ENCODE measurements at regions not wholly inside any gene's neighbourhood (a gene's known extent, or its start where the extent isn't known, plus 50 kb on each side); places are given as distances from the start of the nearest gene placed in this dataset.

GRCh38 chr12:4223273-4223845 is 50.2 kb upstream of the CCND2 start:
- Histone ChIP-seq H3K4me1 (ENCODE audit: insufficient read depth) (no peaks in the 10 kb centered on the region), H3K27me3 (replicated peaks; ENCODE audit: insufficient read depth) (no peaks in the 10 kb centered on the region), H4K20me1 (ENCODE audit: insufficient read depth) (no peaks in the 10 kb centered on the region), H2AFZ (no peak overlapping the region), H3K9me3 (ENCODE audit: low read depth) (no peaks in the 10 kb centered on the region), H3K79me2 (ENCODE audit: insufficient read depth) (no peaks in the 10 kb centered on the region), H3K9me2 (ENCODE audit: insufficient read depth) (no peaks in the 10 kb centered on the region), H3K36me3 (ENCODE audit: low read depth) (no peaks in the 10 kb centered on the region), H3K4me2 (ENCODE audit: unreplicated experiment) (no peak overlapping the region), H3F3A (ENCODE audit: insufficient read depth) (no peaks in the 10 kb centered on the region), H3K4me3 (no peak overlapping the region), H3K9ac (no peak overlapping the region), H3K27ac (no peak overlapping the region)
- no peak for DNase-seq
- TF ChIP-seq EZH2 (IDR thresholded peaks at IDR 0.05; ENCODE audit: insufficient read depth, poor library complexity, severe bottlenecking) (no peak), EZH2phosphoT487 (IDR thresholded peaks at IDR 0.05; ENCODE audit: insufficient read depth, low read depth) (no peak)
- 30 to 34% methylated on average over 4 of the region's 4 CpGs for WGBS, 2 experiments (ENCODE audit: low coverage in 1 of 2, low lambda C conversion rate in 2 of 2, missing lambda C conversion rate in 2 of 2)
- in situ Hi-C loops (cut with MboI), result no loop called here

- no peaks in the 10 kb centered on the region for H3K27me3 ChIP-seq (replicated peaks; ENCODE audit: insufficient read depth)
- TF ChIP-seq EZH2 (IDR thresholded peaks at IDR 0.05; ENCODE audit: insufficient read depth, poor library complexity, severe bottlenecking), result no peak
- TF ChIP-seq EZH2phosphoT487 (IDR thresholded peaks at IDR 0.05; ENCODE audit: insufficient read depth, low read depth), result no peak
- no peak for DNase-seq
Observed at GRCh38 chr12:4221258-4221620, 52.3 kb upstream of the CCND2 start.

DNA sequence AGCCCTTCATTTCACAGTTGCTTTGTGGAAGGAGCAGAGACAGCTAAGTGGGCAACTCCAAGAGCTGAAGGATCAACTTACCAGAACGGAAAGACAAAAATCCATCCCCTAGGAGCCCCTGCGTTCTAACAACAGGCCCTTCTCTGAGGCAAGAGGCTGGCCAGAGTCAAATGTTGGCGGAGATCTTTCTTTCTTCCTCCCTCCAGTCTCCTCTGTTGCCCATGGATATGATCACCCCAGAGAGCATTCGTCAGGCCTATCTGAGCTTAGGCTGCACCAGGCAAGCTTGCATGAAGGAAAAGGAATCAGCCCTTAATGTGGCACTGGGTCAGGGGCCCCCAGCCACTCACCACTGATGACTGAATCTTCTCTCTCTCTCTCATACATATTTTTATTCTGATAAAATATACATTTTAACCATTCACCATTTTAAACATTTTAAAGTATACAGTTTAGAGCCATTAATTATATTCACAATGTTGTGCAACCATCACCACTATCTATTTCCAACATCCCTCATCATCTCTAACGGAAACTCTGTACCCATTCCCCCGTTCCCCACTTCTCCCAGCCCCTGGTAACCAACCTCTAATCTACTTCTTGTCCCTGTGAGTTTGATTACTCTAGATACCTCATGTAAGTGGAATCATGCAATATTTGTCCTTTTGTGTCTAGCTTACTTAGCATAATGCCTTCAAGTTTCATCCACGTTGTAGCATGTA is 52.9 kb upstream of the CCND2 start:
- H3F3A ChIP-seq (ENCODE audit: insufficient read depth), result no peaks in the 10 kb centered on the region
- no peaks in the 10 kb centered on the region for H3K4me1 ChIP-seq (ENCODE audit: insufficient read depth)
- TF ChIP-seq EZH2phosphoT487 (IDR thresholded peaks at IDR 0.05; ENCODE audit: insufficient read depth, low read depth) (no peak), EZH2 (IDR thresholded peaks at IDR 0.05; ENCODE audit: insufficient read depth, poor library complexity, severe bottlenecking) (no peak)
- no peak overlapping the region for H3K4me3 ChIP-seq
- H4K20me1 ChIP-seq (ENCODE audit: insufficient read depth), result no peaks in the 10 kb centered on the region
- H3K4me2 ChIP-seq (ENCODE audit: unreplicated experiment), result no peak overlapping the region
- no peaks in the 10 kb centered on the region for H3K27me3 ChIP-seq (replicated peaks; ENCODE audit: insufficient read depth)
- no peaks in the 10 kb centered on the region for H3K36me3 ChIP-seq (ENCODE audit: low read depth)
- no peak overlapping the region for H3K9ac ChIP-seq
- H2AFZ ChIP-seq, result no peak overlapping the region
- 21 to 30% methylated on average over 7 of the region's 7 CpGs for WGBS, 2 experiments (ENCODE audit: low coverage in 1 of 2, low lambda C conversion rate in 2 of 2, missing lambda C conversion rate in 2 of 2)
- no peaks in the 10 kb centered on the region for H3K79me2 ChIP-seq (ENCODE audit: insufficient read depth)
- no peaks in the 10 kb centered on the region for H3K9me2 ChIP-seq (ENCODE audit: insufficient read depth)
- DNase-seq, result no peak
- H3K27ac ChIP-seq, result no peak overlapping the region
- in situ Hi-C loops (cut with MboI), result no loop called here
- H3K9me3 ChIP-seq (ENCODE audit: low read depth), result no peaks in the 10 kb centered on the region

More at GRCh38 chr12:4221258-4221620, 52.3 kb upstream of the CCND2 start:
- H3K4me2 ChIP-seq (ENCODE audit: unreplicated experiment), result no peak overlapping the region
- H3K9ac ChIP-seq, result no peak overlapping the region
- no peaks in the 10 kb centered on the region for H4K20me1 ChIP-seq (ENCODE audit: insufficient read depth)
- H3K36me3 ChIP-seq (ENCODE audit: low read depth), result no peaks in the 10 kb centered on the region
- no peaks in the 10 kb centered on the region for H3K79me2 ChIP-seq (ENCODE audit: insufficient read depth)
- in situ Hi-C loops (cut with MboI), result no loop called here
- no peak overlapping the region for H3K27ac ChIP-seq
- no peaks in the 10 kb centered on the region for H3K9me2 ChIP-seq (ENCODE audit: insufficient read depth)
- no peaks in the 10 kb centered on the region for H3K9me3 ChIP-seq (ENCODE audit: low read depth)
- no peaks in the 10 kb centered on the region for H3K4me1 ChIP-seq (ENCODE audit: insufficient read depth)
- no peak overlapping the region for H3K4me3 ChIP-seq
- H2AFZ ChIP-seq, result no peak overlapping the region
- no peaks in the 10 kb centered on the region for H3F3A ChIP-seq (ENCODE audit: insufficient read depth)

DNA sequence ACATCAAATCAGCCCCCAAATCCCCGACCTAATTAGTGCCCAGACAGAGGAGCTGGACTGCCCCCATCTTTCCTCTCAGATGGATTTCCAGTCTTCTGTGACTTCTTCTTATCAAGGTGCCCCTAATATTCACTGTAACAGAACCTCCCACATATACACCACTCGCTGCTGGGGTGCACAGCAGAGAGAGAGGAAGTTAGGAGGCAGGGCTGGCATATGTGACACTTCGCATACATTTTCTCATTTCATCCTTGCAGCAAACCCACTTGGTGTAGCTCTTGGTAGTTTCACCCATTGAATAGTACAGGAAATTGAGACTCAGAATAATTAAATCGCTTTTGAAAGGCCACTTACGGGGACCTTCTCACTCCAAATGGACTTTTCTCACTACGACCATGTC is 56.5 kb upstream of the CCND2 start:
- Histone ChIP-seq H3K9me3 (ENCODE audit: low read depth) (no peaks in the 10 kb centered on the region), H3K4me2 (ENCODE audit: unreplicated experiment) (no peak overlapping the region), H3K79me2 (ENCODE audit: insufficient read depth) (no peaks in the 10 kb centered on the region), H3K36me3 (ENCODE audit: low read depth) (no peaks in the 10 kb centered on the region), H3K4me3 (no peak overlapping the region), H4K20me1 (ENCODE audit: insufficient read depth) (no peaks in the 10 kb centered on the region), H2AFZ (no peak overlapping the region), H3K27ac (no peak overlapping the region), H3F3A (ENCODE audit: insufficient read depth) (no peaks in the 10 kb centered on the region), H3K4me1 (ENCODE audit: insufficient read depth) (no peaks in the 10 kb centered on the region), H3K9me2 (ENCODE audit: insufficient read depth) (no peaks in the 10 kb centered on the region), H3K27me3 (replicated peaks; ENCODE audit: insufficient read depth) (no peaks in the 10 kb centered on the region), H3K9ac (no peak overlapping the region)
- in situ Hi-C loops (cut with MboI), result no loop called here
- WGBS, 2 experiments (ENCODE audit: low coverage in 1 of 2, low lambda C conversion rate in 2 of 2, missing lambda C conversion rate in 2 of 2), result 43 to 46% methylated on average over 6 of the region's 6 CpGs
- DNase-seq, result no peak
- TF ChIP-seq EZH2phosphoT487 (IDR thresholded peaks at IDR 0.05; ENCODE audit: insufficient read depth, low read depth) (no peak), EZH2 (IDR thresholded peaks at IDR 0.05; ENCODE audit: insufficient read depth, poor library complexity, severe bottlenecking) (no peak)
